ENCODE measurements at regions not wholly inside any gene's neighbourhood (a gene's known extent, or its start where the extent isn't known, plus 50 kb on each side); places are given as distances from the start of the nearest gene placed in this dataset.

DNA sequence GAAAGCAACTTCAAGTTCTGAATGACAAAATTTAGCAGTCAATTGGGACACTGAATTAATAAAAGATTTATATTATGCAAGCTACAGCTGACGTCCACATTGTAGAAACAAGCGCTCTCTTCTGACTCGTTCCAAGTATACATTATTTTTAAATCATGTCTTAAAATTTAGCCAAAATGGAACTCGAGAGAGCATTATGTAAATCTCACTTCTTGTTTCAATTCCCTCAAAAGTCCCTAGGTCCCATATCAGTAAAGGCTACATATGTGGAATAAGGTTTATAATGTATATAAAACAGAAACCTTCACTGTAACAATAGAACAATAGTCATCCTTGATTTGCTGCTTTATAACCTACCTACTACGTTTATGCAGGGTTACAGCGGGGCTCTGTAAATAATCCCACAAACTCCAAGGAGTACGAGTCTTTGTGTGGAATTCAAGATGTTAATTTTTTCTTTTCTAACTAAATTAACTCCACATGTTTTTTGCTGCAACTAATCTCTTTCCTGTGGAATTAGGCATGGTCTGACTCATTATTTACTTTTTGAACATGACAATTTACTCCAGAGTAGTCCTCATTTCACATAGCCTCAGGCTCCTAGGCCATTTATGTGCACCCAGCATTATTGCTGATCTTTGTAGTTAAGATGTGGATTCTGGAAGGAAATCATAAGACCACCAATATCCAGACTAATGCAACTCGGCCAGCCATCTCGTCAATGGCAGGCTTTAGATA lies 785.1 kb downstream of the LTN1 start:
- CTCF ChIA-PET: no interaction called here
- no TSS peak for BruUV-seq (replicated peaks)
- Mint-ChIP-seq H3K4me3 (ENCODE audit: low read depth, unreplicated experiment) (no peak overlapping the region), H3K36me3 (ENCODE audit: insufficient read depth, unreplicated experiment) (no peaks in the 10 kb centered on the region), H3K9me3 (ENCODE audit: low read depth, unreplicated experiment) (no peaks in the 10 kb centered on the region), H3K27ac (ENCODE audit: unreplicated experiment) (no peak overlapping the region), H3K4me1 (ENCODE audit: low read depth, unreplicated experiment) (peaks cover 10% of the 10 kb centered on the region), H3K27me3 (ENCODE audit: unreplicated experiment) (no peaks in the 10 kb centered on the region)
- intact Hi-C loops (cut with micrococcal nuclease; ENCODE audit: unreplicated experiment): no loop called here
- TF ChIP-seq, protein P1, sequence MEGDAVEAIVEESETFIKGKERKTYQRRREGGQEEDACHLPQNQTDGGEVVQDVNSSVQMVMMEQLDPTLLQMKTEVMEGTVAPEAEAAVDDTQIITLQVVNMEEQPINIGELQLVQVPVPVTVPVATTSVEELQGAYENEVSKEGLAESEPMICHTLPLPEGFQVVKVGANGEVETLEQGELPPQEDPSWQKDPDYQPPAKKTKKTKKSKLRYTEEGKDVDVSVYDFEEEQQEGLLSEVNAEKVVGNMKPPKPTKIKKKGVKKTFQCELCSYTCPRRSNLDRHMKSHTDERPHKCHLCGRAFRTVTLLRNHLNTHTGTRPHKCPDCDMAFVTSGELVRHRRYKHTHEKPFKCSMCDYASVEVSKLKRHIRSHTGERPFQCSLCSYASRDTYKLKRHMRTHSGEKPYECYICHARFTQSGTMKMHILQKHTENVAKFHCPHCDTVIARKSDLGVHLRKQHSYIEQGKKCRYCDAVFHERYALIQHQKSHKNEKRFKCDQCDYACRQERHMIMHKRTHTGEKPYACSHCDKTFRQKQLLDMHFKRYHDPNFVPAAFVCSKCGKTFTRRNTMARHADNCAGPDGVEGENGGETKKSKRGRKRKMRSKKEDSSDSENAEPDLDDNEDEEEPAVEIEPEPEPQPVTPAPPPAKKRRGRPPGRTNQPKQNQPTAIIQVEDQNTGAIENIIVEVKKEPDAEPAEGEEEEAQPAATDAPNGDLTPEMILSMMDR (IDR thresholded peaks at IDR 0.05; ENCODE audit: unreplicated experiment): no peak
- DNase-seq: no peak

DNA sequence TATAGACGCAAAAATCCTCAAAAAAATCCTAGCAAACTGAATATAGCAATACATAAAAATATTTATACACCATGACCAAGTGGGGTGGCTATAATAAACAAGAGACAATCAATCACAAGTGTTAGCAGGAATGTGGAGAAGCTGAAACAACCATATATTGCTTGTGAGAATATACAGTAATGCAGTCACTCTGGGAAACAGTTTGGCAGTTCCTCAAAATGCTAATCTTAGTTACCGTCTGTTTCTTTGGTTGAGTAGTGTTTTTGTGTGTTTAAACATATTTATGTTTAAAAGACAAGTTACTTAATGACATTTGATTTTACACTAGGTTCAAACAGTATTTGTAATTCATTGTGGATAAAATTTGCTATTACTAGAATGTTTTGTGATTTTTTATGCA lies 792.0 kb downstream of the LTN1 start:
- no peak for DNase-seq
- no peaks in the 10 kb centered on the region for H3K36me3 Mint-ChIP-seq (ENCODE audit: insufficient read depth, unreplicated experiment)
- H3K4me3 Mint-ChIP-seq (ENCODE audit: low read depth, unreplicated experiment): no peak overlapping the region
- H3K9me3 Mint-ChIP-seq (ENCODE audit: low read depth, unreplicated experiment): no peaks in the 10 kb centered on the region
- H3K4me1 Mint-ChIP-seq (ENCODE audit: low read depth, unreplicated experiment): no peaks in the 10 kb centered on the region
- no TSS peak for BruUV-seq (replicated peaks)
- intact Hi-C loops (cut with micrococcal nuclease; ENCODE audit: unreplicated experiment): no loop called here
- TF ChIP-seq, protein P1 (IDR thresholded peaks at IDR 0.05; ENCODE audit: unreplicated experiment): no peak
- no peaks in the 10 kb centered on the region for H3K27me3 Mint-ChIP-seq (ENCODE audit: unreplicated experiment)
- no peak overlapping the region for H3K27ac Mint-ChIP-seq (ENCODE audit: unreplicated experiment)
- CTCF ChIA-PET: no interaction called here

DNA sequence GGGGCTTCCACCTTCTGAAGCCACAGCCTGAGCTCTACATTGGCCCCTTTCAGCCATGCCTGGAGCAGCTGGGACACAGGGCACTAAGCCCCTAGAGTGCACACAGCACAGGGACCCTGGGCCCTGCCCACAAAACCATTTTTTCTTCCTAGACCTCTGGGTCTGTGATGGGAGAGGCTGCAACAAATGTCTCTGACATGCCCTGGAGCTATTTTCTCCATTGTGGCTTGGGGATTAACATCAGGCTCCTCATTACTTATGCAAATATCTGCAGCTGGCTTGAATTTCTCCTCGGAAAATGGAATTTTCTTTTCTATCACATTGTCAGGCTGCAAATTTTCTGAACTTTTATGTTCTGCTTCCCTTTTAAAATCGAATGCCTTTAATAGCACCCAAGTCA lies 795.7 kb downstream of the LTN1 start:
- CTCF ChIA-PET: no interaction called here
- H3K36me3 Mint-ChIP-seq (ENCODE audit: insufficient read depth, unreplicated experiment): no peaks in the 10 kb centered on the region
- no peak overlapping the region for H3K4me3 Mint-ChIP-seq (ENCODE audit: low read depth, unreplicated experiment)
- DNase-seq: no peak
- no peaks in the 10 kb centered on the region for H3K27me3 Mint-ChIP-seq (ENCODE audit: unreplicated experiment)
- H3K4me1 Mint-ChIP-seq (ENCODE audit: low read depth, unreplicated experiment): no peaks in the 10 kb centered on the region
- TF ChIP-seq, protein P1 (IDR thresholded peaks at IDR 0.05; ENCODE audit: unreplicated experiment): no peak
- no peak overlapping the region for H3K27ac Mint-ChIP-seq (ENCODE audit: unreplicated experiment)
- H3K9me3 Mint-ChIP-seq (ENCODE audit: low read depth, unreplicated experiment): peaks cover 9% of the 10 kb centered on the region
- BruUV-seq (replicated peaks): no TSS peak
- intact Hi-C loops (cut with micrococcal nuclease; ENCODE audit: unreplicated experiment): no loop called here

DNA sequence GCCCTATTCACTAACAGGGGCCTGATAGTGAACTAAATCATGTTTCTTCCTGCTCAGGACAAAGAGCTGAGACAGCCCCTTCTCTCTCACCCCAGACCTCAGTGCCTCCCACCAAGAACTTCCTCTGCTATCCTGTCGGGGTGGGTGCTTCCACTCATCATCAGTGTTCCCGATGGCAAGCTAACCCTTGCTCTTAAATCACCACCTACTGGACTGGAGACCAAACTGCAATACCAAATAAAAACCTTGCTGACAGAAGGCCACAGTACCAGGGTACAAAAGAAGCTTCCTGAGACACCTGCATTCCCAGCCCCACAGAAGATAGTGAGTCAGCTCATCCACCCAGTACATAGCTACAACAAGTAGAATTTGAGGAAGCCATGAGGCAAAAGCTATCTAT lies 799.5 kb downstream of the LTN1 start:
- no peak for DNase-seq
- H3K4me1 Mint-ChIP-seq (ENCODE audit: low read depth, unreplicated experiment): no peaks in the 10 kb centered on the region
- H3K9me3 Mint-ChIP-seq (ENCODE audit: low read depth, unreplicated experiment): peaks cover 9% of the 10 kb centered on the region

More for the DNA sequence above, 799.5 kb downstream of the LTN1 start:
- Mint-ChIP-seq H3K36me3 (ENCODE audit: insufficient read depth, unreplicated experiment) (no peaks in the 10 kb centered on the region), H3K27me3 (ENCODE audit: unreplicated experiment) (no peaks in the 10 kb centered on the region), H3K4me3 (ENCODE audit: low read depth, unreplicated experiment) (no peak overlapping the region), H3K27ac (ENCODE audit: unreplicated experiment) (no peak overlapping the region)
- TF ChIP-seq, protein P1 (IDR thresholded peaks at IDR 0.05; ENCODE audit: unreplicated experiment): no peak
- CTCF ChIA-PET: interaction anchor here (0.7 kb wide), 1 partner anchor 64 kb away, joined by 4 read pairs; no protein-coding TSS in a partner anchor
- intact Hi-C loops (cut with micrococcal nuclease; ENCODE audit: unreplicated experiment): no loop called here
- no TSS peak for BruUV-seq (replicated peaks)
